Upper lobe of left lung (tissue), 6 donors: ENCODE measurements at regions not wholly inside any gene's neighbourhood (a gene's known extent, or its start where the extent isn't known, plus 50 kb on each side); places are given as distances from the start of the nearest gene placed in this dataset.
A peak's percentile ranks its signal among the peaks of the same experiment; 100 is the strongest.

Source experiments
- ATAC-seq, 2 donors: fragments of 200-7000 bp; cut with Tn5 transposase; one replicate each; pipeline ENCODE4 v1.9.1; 2022; ENCODE audit warnings: mild to moderate bottlenecking in 2 of 2, moderate library complexity in 2 of 2; ENCODE audit not compliant: low FRiP score in 2 of 2
- DNase-seq, 2 donors: peaks; one replicate each; pipeline ENCODE4 v3.0.0-alpha.2; 2019 to 2020
- H3K27ac ChIP-seq, 4 donors: fragments of 200-600 bp; sonication (generic); one replicate each; pipeline ENCODE4 v1.5.1; 2016 to 2019
- H3K27me3 ChIP-seq, 4 donors: fragments of 200-600 bp; sonication (generic); one replicate each; pipeline ENCODE4 v1.5.1; 2017 to 2019
- H3K36me3 ChIP-seq, 4 donors: fragments of 200-600 bp; sonication (generic); one replicate each; pipeline ENCODE4 v1.5.1; 2016 to 2019
- H3K4me1 ChIP-seq, 4 donors: fragments of 200-600 bp; sonication (generic); one replicate each; pipeline ENCODE4 v1.5.1; 2018 to 2019
- H3K4me3 ChIP-seq, 4 donors: fragments of 200-600 bp; sonication (generic); one replicate each; pipeline ENCODE4 v1.5.1; 2017 to 2019; ENCODE audit warnings: mild to moderate bottlenecking in 2 of 4, moderate library complexity in 1 of 4
- H3K9me3 ChIP-seq, 4 donors: fragments of 200-600 bp; sonication (generic); one replicate each; pipeline ENCODE4 v1.5.1; 2018 to 2019
- CTCF ChIP-seq, 6 experiments: fragments of 450-650 bp in 4 of 6; fragments of 200-600 bp in 2 of 6; sonication (generic) in 2 of 6; IDR thresholded peaks; one replicate each; pipeline ENCODE4 v1.5.1; 2016 to 2019; ENCODE audit warnings: antibody characterized with exemption in 6 of 6
- EP300 ChIP-seq, 4 donors: sonication (generic); formaldehyde crosslinking; IDR thresholded peaks; one replicate each; pipeline ENCODE4 v1.5.1; 2017; ENCODE audit warnings: antibody characterized with exemption in 4 of 4, control low read depth in 2 of 4
- POLR2A ChIP-seq, 4 donors: fragments of 450-650 bp; IDR thresholded peaks; one replicate each; pipeline ENCODE4 v1.5.1; 2016 to 2017; ENCODE audit warnings: antibody characterized with exemption in 4 of 4, mild to moderate bottlenecking in 2 of 4
- POLR2AphosphoS5 ChIP-seq, 2 donors: sonication (generic); formaldehyde crosslinking; IDR thresholded peaks; one replicate each; pipeline ENCODE4 v1.5.1; 2017; ENCODE audit warnings: antibody characterized with exemption in 2 of 2
- WGBS, 2 donors: methylation state at CpG; one replicate each; pipeline ENCODE4 v1.1.5; 2017 to 2018; 5-methylcytosine and 5-hydroxymethylcytosine counted together
- donor health status: DM: no; HTN: no; CAD: no; lungs with moderate emphysema.
- donor health status: DM: no; HTN: yes; CAD: no; lungs with severe emphysema.

DNA sequence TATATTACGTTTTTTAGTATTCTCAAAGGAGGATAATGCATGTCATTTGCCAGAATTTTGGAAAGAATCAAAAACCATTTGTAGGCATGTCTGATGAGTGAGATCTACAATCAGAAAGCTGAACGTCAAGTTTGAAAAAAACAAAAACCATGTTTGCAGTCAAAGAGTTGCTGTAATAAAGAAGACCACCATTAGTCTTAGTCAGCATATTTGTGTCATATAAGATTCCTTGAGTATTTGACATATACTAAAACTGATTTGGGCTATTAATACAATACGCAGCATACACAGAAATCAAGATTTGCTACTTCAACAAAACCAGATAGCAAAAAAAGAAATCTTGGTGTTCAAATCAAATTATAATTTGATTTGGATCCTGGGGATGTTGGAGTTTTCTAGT, 247.5 kb downstream of the SAMD5 start:
- WGBS, 2 donors = 84 to 93% methylated on average over 3 of the region's 3 CpGs
- no peak for DNase-seq

DNA sequence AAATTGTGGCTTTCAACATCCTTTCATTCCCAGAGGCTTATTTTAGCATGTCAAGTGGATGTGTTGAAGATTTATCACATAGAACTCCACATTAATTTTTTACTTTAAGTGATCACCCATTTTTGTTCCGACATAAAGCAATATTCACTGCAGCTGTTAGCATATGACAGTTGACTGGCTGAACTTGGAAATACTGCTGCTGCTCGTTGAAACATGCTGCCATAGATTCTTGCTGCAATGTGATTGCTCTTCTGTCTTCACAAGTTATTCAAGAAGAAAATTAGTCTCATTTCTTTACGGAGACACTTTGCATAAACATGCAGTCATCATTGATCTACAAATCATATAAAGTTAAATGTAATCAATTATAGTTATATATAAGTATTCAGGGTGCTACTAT, 248.4 kb downstream of the SAMD5 start:
- DNase-seq = no peak
- Histone ChIP-seq H3K36me3 (no peaks in the 10 kb centered on the region), H3K27ac (no peak overlapping the region), H3K9me3 (no peaks in the 10 kb centered on the region), H3K4me3 (no peak overlapping the region), H3K4me1 (no peaks in the 10 kb centered on the region), H3K27me3 (no peaks in the 10 kb centered on the region)
- ATAC-seq = no peak
- 62 to 77% methylated on average over 3 of the region's 3 CpGs for WGBS, 2 donors
- TF ChIP-seq POLR2AphosphoS5 (IDR thresholded peaks at IDR 0.05) = no peak
- TF ChIP-seq CTCF (IDR thresholded peaks at IDR 0.05) = no peak
- no peak for TF ChIP-seq EP300 (IDR thresholded peaks at IDR 0.05)
- TF ChIP-seq POLR2A (IDR thresholded peaks at IDR 0.05) = no peak

More for the DNA sequence above, 247.5 kb downstream of the SAMD5 start:
- Histone ChIP-seq H3K27ac (no peak overlapping the region), H3K36me3 (no peaks in the 10 kb centered on the region), H3K27me3 (no peaks in the 10 kb centered on the region), H3K4me1 (no peaks in the 10 kb centered on the region), H3K9me3 (no peaks in the 10 kb centered on the region), H3K4me3 (no peak overlapping the region)
- TF ChIP-seq EP300 (IDR thresholded peaks at IDR 0.05) (no peak), POLR2AphosphoS5 (IDR thresholded peaks at IDR 0.05) (no peak), CTCF (IDR thresholded peaks at IDR 0.05) (no peak), POLR2A (IDR thresholded peaks at IDR 0.05) (no peak)
- no peak for ATAC-seq

DNA sequence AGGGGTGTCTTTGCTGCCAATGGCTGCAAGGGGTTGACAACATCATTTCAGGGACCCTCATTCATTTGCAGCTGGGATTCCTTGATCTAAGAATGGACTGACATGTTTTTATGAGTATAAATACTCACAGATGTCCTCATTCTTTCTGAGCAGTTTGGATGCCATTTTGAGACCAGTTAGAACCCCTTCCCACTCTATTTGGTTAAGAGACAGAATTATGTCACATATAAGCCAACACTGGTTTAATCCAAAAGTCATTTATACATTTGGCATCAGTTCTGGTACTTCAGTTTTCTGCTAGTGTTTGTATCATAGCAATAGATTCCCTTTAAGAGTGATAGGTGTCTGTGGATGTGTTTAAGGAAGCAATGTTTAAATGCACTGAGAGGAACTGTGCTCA, 248.8 kb downstream of the SAMD5 start:
- Histone ChIP-seq H3K9me3 (no peaks in the 10 kb centered on the region), H3K27ac (no peak overlapping the region), H3K27me3 (no peaks in the 10 kb centered on the region), H3K36me3 (no peaks in the 10 kb centered on the region), H3K4me3 (no peak overlapping the region), H3K4me1 (no peaks in the 10 kb centered on the region)
- TF ChIP-seq CTCF (IDR thresholded peaks at IDR 0.05) = no peak
- no peak for TF ChIP-seq POLR2A (IDR thresholded peaks at IDR 0.05)
- no peak for TF ChIP-seq POLR2AphosphoS5 (IDR thresholded peaks at IDR 0.05)
- no peak for TF ChIP-seq EP300 (IDR thresholded peaks at IDR 0.05)
- no peak for ATAC-seq
- no peak for DNase-seq

DNA sequence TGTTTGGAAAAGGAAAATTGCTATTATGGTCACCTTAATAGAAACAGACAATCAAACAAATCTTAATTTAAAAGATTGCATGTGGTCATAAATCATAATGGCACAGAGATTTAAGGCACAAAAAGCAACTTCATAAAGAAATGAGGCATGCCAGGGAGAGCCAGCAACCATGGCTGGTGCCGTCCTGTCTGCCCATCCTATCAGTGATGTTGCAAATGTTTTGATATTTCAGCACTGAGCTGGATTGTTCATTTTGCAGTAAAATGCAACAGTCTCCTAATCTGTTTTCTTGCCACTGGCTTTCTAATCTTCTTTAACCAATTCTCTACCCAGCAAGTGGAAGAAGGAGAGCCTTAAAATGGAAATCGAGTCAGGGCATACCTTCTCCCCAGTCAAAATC, 249.8 kb downstream of the SAMD5 start:
- Histone ChIP-seq H3K9me3 (no peaks in the 10 kb centered on the region), H3K27me3 (no peaks in the 10 kb centered on the region), H3K4me1 (no peaks in the 10 kb centered on the region), H3K4me3 (no peak overlapping the region), H3K27ac (no peak overlapping the region), H3K36me3 (no peaks in the 10 kb centered on the region)
- 75 to 88% methylated on average over 2 of the region's 2 CpGs for WGBS, 2 donors
- no peak for DNase-seq
- ATAC-seq = no peak
- TF ChIP-seq POLR2A (IDR thresholded peaks at IDR 0.05) (no peak), CTCF (IDR thresholded peaks at IDR 0.05) (no peak), EP300 (IDR thresholded peaks at IDR 0.05) (no peak), POLR2AphosphoS5 (IDR thresholded peaks at IDR 0.05) (no peak)

GRCh38 chr6:147759093-147759492, 250.6 kb downstream of the SAMD5 start:
- 79 to 86% methylated on average over 3 of the region's 3 CpGs for WGBS, 2 donors
- DNase-seq (no peak), ATAC-seq (peak in 1 of 2 donors; percentile 30)
- H3K27ac ChIP-seq = no peak overlapping the region
- no peaks in the 10 kb centered on the region for H3K4me1 ChIP-seq
- H3K9me3 ChIP-seq = no peaks in the 10 kb centered on the region
- TF ChIP-seq EP300 (IDR thresholded peaks at IDR 0.05) (no peak), CTCF (IDR thresholded peaks at IDR 0.05) (no peak), POLR2AphosphoS5 (IDR thresholded peaks at IDR 0.05) (peak in 1 of 2 donors; percentile 20), POLR2A (IDR thresholded peaks at IDR 0.05) (no peak)
- H3K27me3 ChIP-seq = no peaks in the 10 kb centered on the region
- no peak overlapping the region for H3K4me3 ChIP-seq
- H3K36me3 ChIP-seq = no peaks in the 10 kb centered on the region
